ENCODE measurements at regions not wholly inside any gene's neighbourhood (a gene's known extent, or its start where the extent isn't known, plus 50 kb on each side); places are given as distances from the start of the nearest gene placed in this dataset.

DNA sequence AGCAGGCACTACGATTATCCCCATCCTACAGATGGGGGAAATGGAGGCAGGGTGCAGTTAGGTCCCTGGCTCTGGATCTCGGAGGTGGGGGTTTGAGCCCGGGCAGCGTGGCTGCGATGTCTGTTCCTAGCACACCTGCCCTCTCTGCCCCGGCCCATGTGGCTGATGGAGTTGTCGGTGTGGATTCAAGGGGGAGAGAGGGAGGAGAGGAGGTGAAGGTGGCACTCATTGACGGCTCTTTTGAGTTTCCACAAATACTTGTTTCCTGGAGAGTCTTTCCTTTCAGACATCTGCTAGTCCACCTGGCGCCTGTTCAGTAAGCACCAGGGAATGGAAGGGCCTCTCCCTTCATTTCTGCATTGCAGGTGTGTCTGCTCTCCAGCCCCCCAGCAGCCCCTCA is 69.9 kb downstream of the ARHGEF18 start:
- DNase-seq, result no peak
- 38% methylated on average over 3 of the region's 9 CpGs for WGBS (ENCODE audit: insufficient coverage, low coverage, low lambda C conversion rate, missing lambda C conversion rate)
- no peaks in the 10 kb centered on the region for H3K27me3 ChIP-seq
- H3K4me3 ChIP-seq, result no peak overlapping the region
- ATAC-seq, result no peak
- H3K4me1 ChIP-seq, result peaks cover 0 to 5% (median 0%) of the 10 kb centered on the region in 4 donors
- TF ChIP-seq POLR2A (IDR thresholded peaks at IDR 0.05), result no peak
- TF ChIP-seq, protein P1, sequence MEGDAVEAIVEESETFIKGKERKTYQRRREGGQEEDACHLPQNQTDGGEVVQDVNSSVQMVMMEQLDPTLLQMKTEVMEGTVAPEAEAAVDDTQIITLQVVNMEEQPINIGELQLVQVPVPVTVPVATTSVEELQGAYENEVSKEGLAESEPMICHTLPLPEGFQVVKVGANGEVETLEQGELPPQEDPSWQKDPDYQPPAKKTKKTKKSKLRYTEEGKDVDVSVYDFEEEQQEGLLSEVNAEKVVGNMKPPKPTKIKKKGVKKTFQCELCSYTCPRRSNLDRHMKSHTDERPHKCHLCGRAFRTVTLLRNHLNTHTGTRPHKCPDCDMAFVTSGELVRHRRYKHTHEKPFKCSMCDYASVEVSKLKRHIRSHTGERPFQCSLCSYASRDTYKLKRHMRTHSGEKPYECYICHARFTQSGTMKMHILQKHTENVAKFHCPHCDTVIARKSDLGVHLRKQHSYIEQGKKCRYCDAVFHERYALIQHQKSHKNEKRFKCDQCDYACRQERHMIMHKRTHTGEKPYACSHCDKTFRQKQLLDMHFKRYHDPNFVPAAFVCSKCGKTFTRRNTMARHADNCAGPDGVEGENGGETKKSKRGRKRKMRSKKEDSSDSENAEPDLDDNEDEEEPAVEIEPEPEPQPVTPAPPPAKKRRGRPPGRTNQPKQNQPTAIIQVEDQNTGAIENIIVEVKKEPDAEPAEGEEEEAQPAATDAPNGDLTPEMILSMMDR (IDR thresholded peaks at IDR 0.05), result no peak
- H3K36me3 ChIP-seq, result no peaks in the 10 kb centered on the region
- intact Hi-C loops (cut with DNase I), result no loop called here
- no peaks in the 10 kb centered on the region for H3K9me3 ChIP-seq
- no peak overlapping the region for H3K27ac ChIP-seq

DNA sequence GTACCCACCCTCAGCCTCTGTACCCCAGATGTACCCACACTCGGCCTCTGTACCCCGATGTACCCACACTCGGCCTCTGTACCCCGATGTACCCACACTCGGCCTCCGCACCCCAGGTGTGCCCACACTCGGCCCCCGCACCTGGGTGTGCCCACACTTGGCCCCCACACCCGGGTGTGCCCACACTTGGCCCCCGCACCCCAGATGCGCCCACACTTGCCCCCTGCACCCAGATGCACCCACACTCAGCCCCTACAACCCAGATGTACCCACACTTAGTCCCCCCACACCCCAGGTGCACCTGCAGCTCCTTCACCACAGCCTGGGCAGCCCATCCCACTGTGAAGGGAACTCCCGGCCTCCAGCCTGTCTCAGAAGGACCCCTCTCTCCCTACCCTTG is 69.7 kb downstream of the PEX11G start:
- intact Hi-C loops (cut with DNase I), result no loop called here
- H3K27ac ChIP-seq, result no peak overlapping the region
- H3K36me3 ChIP-seq, result no peaks in the 10 kb centered on the region
- DNase-seq, result no peak
- no peaks in the 10 kb centered on the region for H3K9me3 ChIP-seq
- peaks cover 0 to 5% (median 0%) of the 10 kb centered on the region in 4 donors for H3K4me1 ChIP-seq
- no peak for TF ChIP-seq POLR2A (IDR thresholded peaks at IDR 0.05)
- TF ChIP-seq, protein P1 (IDR thresholded peaks at IDR 0.05), result no peak
- peak in 1 of 4 donors; percentile 17 for ATAC-seq
- H3K4me3 ChIP-seq, result no peak overlapping the region
- H3K27me3 ChIP-seq, result no peaks in the 10 kb centered on the region
- WGBS (ENCODE audit: insufficient coverage, low coverage, low lambda C conversion rate, missing lambda C conversion rate), result 89% methylated on average over 6 of the region's 12 CpGs

DNA sequence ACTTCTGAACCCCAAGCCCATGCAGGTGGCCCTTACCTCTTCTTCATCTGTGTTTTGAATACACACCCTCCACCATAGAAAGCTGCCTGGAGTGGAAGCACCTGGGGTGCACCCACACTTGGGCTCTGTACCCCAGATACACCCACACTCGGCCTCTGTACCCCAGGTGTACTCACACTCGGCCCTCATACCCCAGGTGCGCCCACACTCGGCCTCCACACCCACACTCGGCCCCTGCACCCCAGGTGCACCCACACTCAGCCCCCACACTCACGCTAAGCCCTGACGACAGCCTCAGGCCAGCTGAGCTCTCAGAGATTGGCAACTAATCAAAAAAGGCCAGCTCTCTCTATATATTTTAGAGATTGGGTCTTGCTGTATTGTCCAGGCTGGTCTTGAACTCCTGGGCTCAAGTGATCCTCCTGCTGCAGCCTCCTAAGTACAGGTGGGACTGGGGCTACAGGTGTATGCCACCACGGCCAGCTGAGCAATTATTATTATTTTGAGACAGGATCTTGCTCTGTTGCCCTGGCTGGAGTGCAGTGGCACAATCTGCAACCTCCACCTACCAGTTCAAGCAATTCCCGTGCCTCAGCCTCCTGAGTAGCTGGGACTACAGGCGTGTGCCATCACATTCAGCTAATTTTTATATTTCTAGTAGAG is 68.9 kb downstream of the PEX11G start:
- Histone ChIP-seq H3K27me3 (no peaks in the 10 kb centered on the region), H3K9me3 (no peaks in the 10 kb centered on the region), H3K4me1 (peaks cover 0 to 5% (median 0%) of the 10 kb centered on the region in 4 donors), H3K36me3 (no peaks in the 10 kb centered on the region), H3K27ac (no peak overlapping the region), H3K4me3 (no peak overlapping the region)
- intact Hi-C loops (cut with DNase I), result no loop called here
- 73% methylated on average over 2 of the region's 10 CpGs for WGBS (ENCODE audit: insufficient coverage, low coverage, low lambda C conversion rate, missing lambda C conversion rate)
- no peak for DNase-seq
- peak in 1 of 4 donors; percentile 11 for ATAC-seq
- no peak for TF ChIP-seq POLR2A (IDR thresholded peaks at IDR 0.05)
- TF ChIP-seq, protein P1 (IDR thresholded peaks at IDR 0.05), result no peak

DNA sequence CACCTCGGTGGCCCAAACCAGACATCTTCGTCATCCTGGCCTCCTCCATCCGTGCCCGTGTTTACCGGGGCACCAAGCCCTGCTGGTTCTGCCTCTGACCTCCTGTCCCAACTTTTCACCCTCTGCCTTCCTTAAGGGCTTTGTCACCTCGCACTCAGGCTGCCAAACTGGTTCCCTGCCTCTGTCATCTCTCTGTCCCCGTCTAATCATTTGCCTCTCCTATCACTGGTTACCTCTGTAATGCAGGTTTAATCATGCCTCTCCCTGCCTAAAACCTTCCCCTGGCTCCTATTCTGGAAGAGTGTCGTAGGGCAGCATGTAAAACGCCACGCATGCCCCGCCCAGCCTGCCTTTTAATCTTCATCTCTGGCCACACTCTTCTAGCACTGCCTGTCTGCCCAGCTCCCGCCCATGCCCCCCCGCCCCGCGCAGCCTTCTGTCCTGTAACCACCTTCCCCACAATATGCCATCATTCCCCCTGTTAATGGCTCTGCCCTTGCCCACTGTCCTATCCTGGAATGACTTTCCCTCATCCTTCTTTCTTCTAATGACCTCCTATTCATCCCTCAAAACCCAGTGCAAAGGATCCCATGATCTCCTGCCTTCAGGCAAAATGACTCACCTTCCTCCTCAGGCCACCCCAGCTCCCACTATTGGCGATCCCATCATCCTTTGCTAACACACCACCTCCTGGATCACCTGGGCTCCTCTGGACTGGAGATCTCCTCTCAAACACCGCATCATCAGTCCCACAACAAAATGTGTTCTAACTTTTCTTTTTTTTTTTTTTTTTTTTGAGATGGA is 66.7 kb downstream of the PEX11G start:
- 85% methylated on average over 17 of the region's 17 CpGs for WGBS (ENCODE audit: insufficient coverage, low coverage, low lambda C conversion rate, missing lambda C conversion rate)
- Histone ChIP-seq H3K27me3 (no peaks in the 10 kb centered on the region), H3K9me3 (no peaks in the 10 kb centered on the region), H3K36me3 (no peaks in the 10 kb centered on the region), H3K4me1 (no peaks in the 10 kb centered on the region), H3K4me3 (no peak overlapping the region), H3K27ac (no peak overlapping the region)
- TF ChIP-seq, protein P1 (IDR thresholded peaks at IDR 0.05), result no peak
- no peak for TF ChIP-seq POLR2A (IDR thresholded peaks at IDR 0.05)
- no peak for DNase-seq
- intact Hi-C loops (cut with DNase I), result no loop called here
- no peak for ATAC-seq
